Keratinocyte (primary cell): ENCODE measurements at regions not wholly inside any gene's neighbourhood (a gene's known extent, or its start where the extent isn't known, plus 50 kb on each side); places are given as distances from the start of the nearest gene placed in this dataset.

Source experiments
- DNase-seq: peaks from one replicate; pipeline ENCODE4 v3.0.0-alpha.2; 2011; ENCODE audit warnings: low read depth, missing footprints, low spot score
- FAIRE-seq: peaks from 2 replicates; lab custom pipeline; 2011; peaks lifted over from hg19 to GRCh38; lab: Jason Lieb, UNC
- H2AFZ ChIP-seq: 2 replicates; pipeline ENCODE4 v1.6.0; 2012; ENCODE audit warnings: low read length, control low read depth, inconsistent platforms; ENCODE audit not compliant: control insufficient read depth
- H3K27ac ChIP-seq: 2 replicates; pipeline ENCODE4 v1.5.1; 2011; ENCODE audit warnings: low read length; ENCODE audit not compliant: control insufficient read depth, insufficient read depth
- H3K27me3 ChIP-seq: 3 replicates; pipeline ENCODE4 v1.6.0; 2011; ENCODE audit warnings: low read length; ENCODE audit not compliant: control insufficient read depth, insufficient read depth; ENCODE audit errors: extremely low read depth
- H3K36me3 ChIP-seq, 2 experiments: 2 replicates in 1 of 2; 3 replicates in 1 of 2; pipeline ENCODE4 v1.5.1; 2011; ENCODE audit warnings: low read length in 2 of 2, mild to moderate bottlenecking in 1 of 2; ENCODE audit not compliant: control insufficient read depth in 2 of 2, insufficient read depth in 2 of 2; ENCODE audit errors: extremely low read depth in 1 of 2
- H3K4me1 ChIP-seq: 3 replicates; pipeline ENCODE4 v1.5.1; 2011; ENCODE audit warnings: low read length; ENCODE audit not compliant: control insufficient read depth, insufficient read depth; ENCODE audit errors: extremely low read depth
- H3K4me2 ChIP-seq: 3 replicates; pipeline ENCODE4 v1.6.0; 2011; ENCODE audit warnings: low read depth, low read length; ENCODE audit not compliant: control insufficient read depth, insufficient read depth; ENCODE audit errors: extremely low read depth
- H3K4me3 ChIP-seq, 3 experiments: fragments of 200-600 bp in 1 of 3; sonication (generic) in 1 of 3; 2 replicates in 2 of 3; 3 replicates in 1 of 3; pipeline ENCODE4 v1.5.1; 2011 to 2016; ENCODE audit warnings: low read length in 3 of 3, mild to moderate bottlenecking in 3 of 3, control low read depth in 2 of 3, inconsistent platforms in 1 of 3, low read depth in 1 of 3, mixed read lengths in 1 of 3, mixed run types in 1 of 3, moderate library complexity in 1 of 3; ENCODE audit not compliant: control insufficient read depth in 2 of 3, insufficient read depth in 2 of 3; ENCODE audit errors: extremely low read depth in 1 of 3
- H3K79me2 ChIP-seq: 2 replicates; pipeline ENCODE4 v1.6.0; 2012; ENCODE audit warnings: low read length; ENCODE audit not compliant: control insufficient read depth, insufficient read depth
- H3K9ac ChIP-seq: 3 replicates; pipeline ENCODE4 v1.6.0; 2011; ENCODE audit warnings: low read length; ENCODE audit not compliant: control insufficient read depth, insufficient read depth; ENCODE audit errors: extremely low read depth
- H3K9me1 ChIP-seq: 3 replicates; pipeline ENCODE4 v1.6.0; 2011; ENCODE audit warnings: low read length; ENCODE audit not compliant: control insufficient read depth, insufficient read depth; ENCODE audit errors: extremely low read depth
- H3K9me3 ChIP-seq: 2 replicates; pipeline ENCODE4 v1.5.1; 2012; ENCODE audit warnings: low read depth, low read length; ENCODE audit not compliant: control insufficient read depth
- H4K20me1 ChIP-seq: 3 replicates; pipeline ENCODE4 v1.6.0; 2011; ENCODE audit warnings: low read length; ENCODE audit not compliant: control insufficient read depth, insufficient read depth; ENCODE audit errors: extremely low read depth
- EZH2 ChIP-seq: IDR thresholded peaks from one replicate; pipeline ENCODE4 v1.6.1; 2012; ENCODE audit warnings: inconsistent platforms, mild to moderate bottlenecking, low read length, moderate library complexity
- dilution Hi-C: fragments of 300-500 bp; cut with MboI; formaldehyde crosslinking; loops from one replicate; pipeline ENCODE4 v1.7.0; 2020; ENCODE audit warnings: low sequenced_read_pairs; ENCODE audit not compliant: extremely low pct_ligation_motif_present
- TF ChIP-seq, protein P1 (sequence below), 3 experiments: IDR thresholded peaks in 1 of 3; conservative IDR thresholded peaks in 1 of 3; optimal IDR thresholded peaks in 1 of 3; 2 replicates in 2 of 3; 3 replicates in 1 of 3; pipeline versions ENCODE3 to v1.5.1; 2011; ENCODE audit warnings: low read length in 3 of 3, mild to moderate bottlenecking in 3 of 3, moderate library complexity in 2 of 3, control low read depth in 1 of 3, inconsistent platforms in 1 of 3; ENCODE audit not compliant: insufficient read depth in 2 of 3; ENCODE audit errors: extremely low read depth in 1 of 3

GRCh38 chr6:165861226-165861625 lies 198.2 kb upstream of the PDE10A start:
- H4K20me1 ChIP-seq = no peaks in the 10 kb centered on the region
- no peak for TF ChIP-seq EZH2
- TF ChIP-seq, protein P1, sequence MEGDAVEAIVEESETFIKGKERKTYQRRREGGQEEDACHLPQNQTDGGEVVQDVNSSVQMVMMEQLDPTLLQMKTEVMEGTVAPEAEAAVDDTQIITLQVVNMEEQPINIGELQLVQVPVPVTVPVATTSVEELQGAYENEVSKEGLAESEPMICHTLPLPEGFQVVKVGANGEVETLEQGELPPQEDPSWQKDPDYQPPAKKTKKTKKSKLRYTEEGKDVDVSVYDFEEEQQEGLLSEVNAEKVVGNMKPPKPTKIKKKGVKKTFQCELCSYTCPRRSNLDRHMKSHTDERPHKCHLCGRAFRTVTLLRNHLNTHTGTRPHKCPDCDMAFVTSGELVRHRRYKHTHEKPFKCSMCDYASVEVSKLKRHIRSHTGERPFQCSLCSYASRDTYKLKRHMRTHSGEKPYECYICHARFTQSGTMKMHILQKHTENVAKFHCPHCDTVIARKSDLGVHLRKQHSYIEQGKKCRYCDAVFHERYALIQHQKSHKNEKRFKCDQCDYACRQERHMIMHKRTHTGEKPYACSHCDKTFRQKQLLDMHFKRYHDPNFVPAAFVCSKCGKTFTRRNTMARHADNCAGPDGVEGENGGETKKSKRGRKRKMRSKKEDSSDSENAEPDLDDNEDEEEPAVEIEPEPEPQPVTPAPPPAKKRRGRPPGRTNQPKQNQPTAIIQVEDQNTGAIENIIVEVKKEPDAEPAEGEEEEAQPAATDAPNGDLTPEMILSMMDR (optimal IDR thresholded peaks at IDR 0.05 in 1 of 3, IDR thresholded peaks at IDR 0.05 in 1 of 3, conservative IDR thresholded peaks at IDR 0.05 in 1 of 3; ENCODE audit: extremely low read depth in 1 of 3, insufficient read depth in 2 of 3, low read length in 3 of 3) = no peak
- dilution Hi-C loops = no loop called here
- no peaks in the 10 kb centered on the region for H3K9me1 ChIP-seq
- FAIRE-seq (no peak), DNase-seq (no peak)
- H3K9me3 ChIP-seq = no peaks in the 10 kb centered on the region
- no peaks in the 10 kb centered on the region for H3K4me1 ChIP-seq
- H3K27me3 ChIP-seq = no peaks in the 10 kb centered on the region
- H3K27ac ChIP-seq = no peak overlapping the region
- no peak overlapping the region for H3K4me3 ChIP-seq
- H3K4me2 ChIP-seq = no peak overlapping the region
- no peak overlapping the region for H3K9ac ChIP-seq
- H2AFZ ChIP-seq = no peak overlapping the region
- H3K79me2 ChIP-seq = no peaks in the 10 kb centered on the region
- no peaks in the 10 kb centered on the region for H3K36me3 ChIP-seq

- dilution Hi-C loops = no loop called here
- Histone ChIP-seq H3K27me3 (peaks cover 5% of the 10 kb centered on the region), H3K27ac (no peak overlapping the region), H3K4me2 (no peak overlapping the region), H3K4me1 (no peaks in the 10 kb centered on the region), H3K36me3 (no peaks in the 10 kb centered on the region), H3K9me1 (no peaks in the 10 kb centered on the region), H3K9ac (no peak overlapping the region), H3K9me3 (no peaks in the 10 kb centered on the region), H2AFZ (no peak overlapping the region), H3K4me3 (no peak overlapping the region), H3K79me2 (no peaks in the 10 kb centered on the region), H4K20me1 (no peaks in the 10 kb centered on the region)
- DNase-seq = no peak
- FAIRE-seq = no peak
- TF ChIP-seq, protein P1 (optimal IDR thresholded peaks at IDR 0.05 in 1 of 3, IDR thresholded peaks at IDR 0.05 in 1 of 3, conservative IDR thresholded peaks at IDR 0.05 in 1 of 3; ENCODE audit: extremely low read depth in 1 of 3, insufficient read depth in 2 of 3, low read length in 3 of 3) = no peak
- TF ChIP-seq EZH2 = no peak
Measured at GRCh38 chr6:165858586-165858985, 195.5 kb upstream of the PDE10A start.
